NB4 (cell line): ENCODE measurements at regions not wholly inside any gene's neighbourhood (a gene's known extent, or its start where the extent isn't known, plus 50 kb on each side); places are given as distances from the start of the nearest gene placed in this dataset.

Experiments
- CTCF ChIP-seq: IDR thresholded peaks from one replicate; pipeline ENCODE4 v1.5.1; 2012; ENCODE audit warnings: low read depth, low read length
- POLR2A ChIP-seq: IDR thresholded peaks from 2 replicates; pipeline ENCODE4 v1.6.1; 2011; ENCODE audit warnings: mild to moderate bottlenecking; ENCODE audit not compliant: insufficient read length; ENCODE audit errors: extremely low read depth
- TF ChIP-seq, protein P1 (sequence below): IDR thresholded peaks from 2 replicates; pipeline ENCODE4 v1.6.1; 2011; ENCODE audit warnings: low read depth, low read length

DNA sequence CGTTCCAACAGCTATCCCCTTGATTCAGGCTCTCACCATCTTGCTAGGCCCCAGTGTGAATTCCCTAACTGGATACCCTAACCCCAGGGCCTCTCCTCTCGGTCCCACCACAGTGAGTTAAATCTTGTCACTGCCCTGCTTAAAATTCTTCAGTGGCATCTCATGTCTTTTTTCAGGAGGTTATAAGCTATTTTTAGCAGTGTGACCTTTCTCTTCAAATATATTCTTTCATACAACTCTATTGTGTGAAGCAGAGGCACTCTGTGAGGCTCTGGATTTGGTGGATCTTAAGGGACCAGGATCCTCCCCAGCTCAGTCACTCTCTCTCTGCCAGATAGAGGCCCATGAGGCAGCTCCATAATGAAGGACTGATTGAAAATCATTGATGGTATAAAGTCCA is 760.4 kb downstream of the NTRK3 start:
- TF ChIP-seq, protein P1, sequence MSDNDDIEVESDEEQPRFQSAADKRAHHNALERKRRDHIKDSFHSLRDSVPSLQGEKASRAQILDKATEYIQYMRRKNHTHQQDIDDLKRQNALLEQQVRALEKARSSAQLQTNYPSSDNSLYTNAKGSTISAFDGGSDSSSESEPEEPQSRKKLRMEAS = no peak
- no peak for TF ChIP-seq CTCF
- no peak for TF ChIP-seq POLR2A
